Nephron progenitor cell (in vitro differentiated cells): ENCODE measurements at regions not wholly inside any gene's neighbourhood (a gene's known extent, or its start where the extent isn't known, plus 50 kb on each side); places are given as distances from the start of the nearest gene placed in this dataset.
"Not testable (repeated sequence)": the region's sequence is repeated elsewhere in the genome, so short reads cannot be mapped to it uniquely, and the experiment has no call there.

ENCODE experiments used
- DNase-seq: peaks from one replicate; pipeline ENCODE4 v3.0.0; 2021
- H3K27ac Mint-ChIP-seq: 2 replicates; pipeline ENCODE4 v1.8.0; 2021; ENCODE audit warnings: mild to moderate bottlenecking, moderate library complexity, mixed read lengths
- H3K27me3 Mint-ChIP-seq: 2 replicates; pipeline ENCODE4 v1.8.0; 2021; ENCODE audit warnings: mild to moderate bottlenecking, low read depth, mixed read lengths; ENCODE audit not compliant: poor library complexity
- H3K36me3 Mint-ChIP-seq: 2 replicates; pipeline ENCODE4 v1.8.0; 2021; ENCODE audit warnings: low read depth, mixed read lengths
- H3K4me1 Mint-ChIP-seq: 2 replicates; pipeline ENCODE4 v1.8.0; 2021; ENCODE audit warnings: mixed read lengths
- H3K4me3 Mint-ChIP-seq: 2 replicates; pipeline ENCODE4 v1.8.0; 2021; ENCODE audit warnings: mild to moderate bottlenecking, moderate library complexity, mixed read lengths
- H3K9me3 Mint-ChIP-seq: 2 replicates; pipeline ENCODE4 v1.8.0; 2021; ENCODE audit warnings: mild to moderate bottlenecking, moderate library complexity, mixed read lengths
- TF ChIP-seq, protein P1 (sequence below): fragments of 200-600 bp; sonication (generic); IDR thresholded peaks from 2 replicates; pipeline ENCODE4 v1.5.0; 2021; ENCODE audit warnings: antibody characterized with exemption

DNA sequence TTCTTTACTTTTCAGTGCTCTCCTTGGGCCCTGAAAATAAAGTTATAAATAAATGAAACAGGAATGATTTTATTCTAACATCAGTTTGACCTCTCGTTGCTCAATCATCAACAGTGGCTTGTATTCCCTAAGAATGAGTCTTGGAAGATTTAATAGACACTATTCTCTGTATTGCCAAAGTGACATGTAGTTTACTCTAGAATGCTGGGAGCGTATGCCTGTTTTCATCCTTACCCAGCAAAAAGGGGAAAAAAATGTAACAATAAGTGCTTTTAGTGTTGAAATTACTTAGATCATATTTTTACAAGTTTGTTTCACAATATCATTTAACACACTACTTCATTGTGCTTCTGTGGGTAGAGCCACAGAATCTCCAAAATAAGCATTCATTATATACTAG, 240.6 kb upstream of the CWC22 start:
- Mint-ChIP-seq H3K27ac (no peak overlapping the region), H3K4me3 (no peak overlapping the region), H3K4me1 (no peaks in the 10 kb centered on the region), H3K27me3 (no peaks in the 10 kb centered on the region), H3K9me3 (peaks cover 3% of the 10 kb centered on the region), H3K36me3 (no peaks in the 10 kb centered on the region)
- TF ChIP-seq, protein P1, sequence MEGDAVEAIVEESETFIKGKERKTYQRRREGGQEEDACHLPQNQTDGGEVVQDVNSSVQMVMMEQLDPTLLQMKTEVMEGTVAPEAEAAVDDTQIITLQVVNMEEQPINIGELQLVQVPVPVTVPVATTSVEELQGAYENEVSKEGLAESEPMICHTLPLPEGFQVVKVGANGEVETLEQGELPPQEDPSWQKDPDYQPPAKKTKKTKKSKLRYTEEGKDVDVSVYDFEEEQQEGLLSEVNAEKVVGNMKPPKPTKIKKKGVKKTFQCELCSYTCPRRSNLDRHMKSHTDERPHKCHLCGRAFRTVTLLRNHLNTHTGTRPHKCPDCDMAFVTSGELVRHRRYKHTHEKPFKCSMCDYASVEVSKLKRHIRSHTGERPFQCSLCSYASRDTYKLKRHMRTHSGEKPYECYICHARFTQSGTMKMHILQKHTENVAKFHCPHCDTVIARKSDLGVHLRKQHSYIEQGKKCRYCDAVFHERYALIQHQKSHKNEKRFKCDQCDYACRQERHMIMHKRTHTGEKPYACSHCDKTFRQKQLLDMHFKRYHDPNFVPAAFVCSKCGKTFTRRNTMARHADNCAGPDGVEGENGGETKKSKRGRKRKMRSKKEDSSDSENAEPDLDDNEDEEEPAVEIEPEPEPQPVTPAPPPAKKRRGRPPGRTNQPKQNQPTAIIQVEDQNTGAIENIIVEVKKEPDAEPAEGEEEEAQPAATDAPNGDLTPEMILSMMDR, result no peak
- DNase-seq, result no peak

DNA sequence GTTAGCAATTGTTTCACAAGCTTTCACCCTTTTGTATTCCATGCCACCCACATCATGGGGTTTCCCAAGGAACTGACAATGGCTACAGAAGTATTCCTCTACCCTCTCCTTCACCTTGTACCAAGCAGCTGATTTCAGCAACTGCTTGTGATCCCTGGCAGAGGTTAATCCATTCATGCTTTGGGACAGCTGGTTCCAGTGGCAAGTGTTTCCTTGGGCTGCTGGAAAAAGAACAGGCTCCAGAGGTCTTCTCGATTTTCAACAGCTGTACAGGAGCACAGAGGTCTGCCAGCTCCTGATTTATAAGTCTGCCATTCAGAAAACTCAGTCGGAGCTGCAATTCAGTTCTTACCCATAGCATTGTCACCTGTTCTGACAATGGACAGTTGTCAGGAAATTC, 239.2 kb upstream of the CWC22 start:
- H3K27me3 Mint-ChIP-seq, result no peaks in the 10 kb centered on the region
- no peak for DNase-seq
- no peaks in the 10 kb centered on the region for H3K9me3 Mint-ChIP-seq
- no peak overlapping the region for H3K4me3 Mint-ChIP-seq
- no peak overlapping the region for H3K27ac Mint-ChIP-seq
- H3K4me1 Mint-ChIP-seq, result no peaks in the 10 kb centered on the region
- H3K36me3 Mint-ChIP-seq, result no peaks in the 10 kb centered on the region
- TF ChIP-seq, protein P1, result no peak

DNA sequence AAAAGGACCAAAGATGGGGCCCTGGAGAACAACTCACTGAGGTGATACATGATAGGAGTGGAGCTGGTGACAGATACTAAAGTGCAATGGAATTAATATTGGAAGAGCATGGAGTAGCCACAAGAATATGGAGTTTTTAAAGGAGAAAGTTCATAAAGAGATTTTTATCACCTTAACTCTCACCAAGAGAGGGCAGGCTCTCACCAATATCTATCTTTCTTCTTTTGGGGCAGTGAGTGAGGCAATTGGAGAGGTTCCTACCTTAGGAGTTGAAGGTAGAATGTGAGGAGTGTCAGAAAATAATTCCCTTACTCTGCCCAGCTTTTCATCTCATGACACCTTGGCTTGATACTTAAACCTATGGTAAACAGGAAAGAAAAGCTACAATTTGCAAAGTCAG, 233.7 kb upstream of the CWC22 start:
- no peak overlapping the region for H3K4me3 Mint-ChIP-seq
- H3K4me1 Mint-ChIP-seq, result no peaks in the 10 kb centered on the region
- no peak for DNase-seq
- TF ChIP-seq, protein P1, result no peak
- no peaks in the 10 kb centered on the region for H3K36me3 Mint-ChIP-seq
- H3K27ac Mint-ChIP-seq, result no peak overlapping the region
- H3K27me3 Mint-ChIP-seq, result no peaks in the 10 kb centered on the region
- peaks cover 3% of the 10 kb centered on the region for H3K9me3 Mint-ChIP-seq

DNA sequence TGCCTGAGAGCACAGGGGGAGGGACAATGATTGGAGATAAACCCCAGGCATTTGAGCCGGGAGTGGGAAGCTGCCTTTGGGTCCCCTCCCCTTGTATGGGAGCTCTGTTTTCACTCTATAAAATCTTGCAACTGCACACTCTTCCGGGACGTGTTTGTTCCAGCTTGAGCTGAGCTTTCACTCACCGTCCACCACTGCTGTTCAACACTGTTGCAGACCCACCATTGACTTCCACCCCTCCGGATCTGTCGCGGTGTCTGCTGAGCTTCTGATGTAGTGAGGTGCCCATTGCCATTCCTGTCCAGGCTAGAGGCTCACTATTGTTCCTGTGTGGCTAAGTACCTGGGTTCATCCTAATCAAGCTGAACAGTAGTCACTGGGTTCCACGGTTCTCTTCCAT, 231.6 kb upstream of the CWC22 start:
- no peaks in the 10 kb centered on the region for H3K27me3 Mint-ChIP-seq
- no peak for DNase-seq
- H3K4me1 Mint-ChIP-seq, result no peaks in the 10 kb centered on the region
- H3K9me3 Mint-ChIP-seq, result peaks cover 3% of the 10 kb centered on the region
- no peaks in the 10 kb centered on the region for H3K36me3 Mint-ChIP-seq
- H3K27ac Mint-ChIP-seq, result no peak overlapping the region
- H3K4me3 Mint-ChIP-seq, result no peak overlapping the region
- TF ChIP-seq, protein P1, result no peak

DNA sequence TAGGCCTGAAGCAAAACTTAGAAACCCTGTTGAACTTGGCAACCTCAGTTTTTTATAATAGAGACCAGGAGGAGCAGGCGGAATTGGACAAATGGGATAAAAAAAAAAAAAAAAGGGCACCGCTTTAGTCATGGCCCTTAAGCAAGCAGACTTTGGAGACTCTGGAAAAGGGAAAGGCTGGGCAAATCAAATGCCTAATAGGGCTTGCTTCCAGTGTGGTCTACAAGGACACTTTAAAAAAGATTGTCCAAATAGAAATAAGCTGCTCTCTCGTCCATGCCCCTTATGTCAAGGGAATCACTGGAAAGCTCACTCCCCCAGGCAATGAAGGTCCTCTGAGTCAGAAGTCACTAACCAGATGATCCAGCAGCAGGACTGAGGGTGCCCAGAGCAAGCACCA, 229.0 kb upstream of the CWC22 start:
- not testable (repeated sequence) for H3K4me1 Mint-ChIP-seq, H3K36me3 Mint-ChIP-seq, H3K9me3 Mint-ChIP-seq, H3K27ac Mint-ChIP-seq, DNase-seq, H3K27me3 Mint-ChIP-seq, H3K4me3 Mint-ChIP-seq

DNA sequence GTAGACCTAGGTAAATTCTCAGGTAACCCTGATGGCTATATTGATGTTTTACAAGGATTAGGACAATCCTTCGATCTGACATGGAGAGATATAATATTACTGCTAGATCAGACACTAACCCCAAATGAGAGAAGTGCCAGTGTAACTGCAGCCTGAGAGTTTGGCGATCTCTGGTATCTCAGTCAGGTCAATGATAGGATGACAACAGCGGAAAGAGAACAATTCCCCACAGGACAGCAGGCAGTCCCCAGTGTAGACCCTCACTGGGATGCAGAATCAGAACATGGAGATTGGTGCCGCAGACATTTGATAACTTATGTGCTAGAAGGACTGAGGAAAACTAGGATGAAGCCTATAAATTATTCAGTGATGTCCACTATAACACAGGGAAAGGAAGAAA, 228.4 kb upstream of the CWC22 start:
- not testable (repeated sequence) for H3K27me3 Mint-ChIP-seq, H3K27ac Mint-ChIP-seq, H3K9me3 Mint-ChIP-seq, H3K4me3 Mint-ChIP-seq, DNase-seq, H3K36me3 Mint-ChIP-seq, H3K4me1 Mint-ChIP-seq

DNA sequence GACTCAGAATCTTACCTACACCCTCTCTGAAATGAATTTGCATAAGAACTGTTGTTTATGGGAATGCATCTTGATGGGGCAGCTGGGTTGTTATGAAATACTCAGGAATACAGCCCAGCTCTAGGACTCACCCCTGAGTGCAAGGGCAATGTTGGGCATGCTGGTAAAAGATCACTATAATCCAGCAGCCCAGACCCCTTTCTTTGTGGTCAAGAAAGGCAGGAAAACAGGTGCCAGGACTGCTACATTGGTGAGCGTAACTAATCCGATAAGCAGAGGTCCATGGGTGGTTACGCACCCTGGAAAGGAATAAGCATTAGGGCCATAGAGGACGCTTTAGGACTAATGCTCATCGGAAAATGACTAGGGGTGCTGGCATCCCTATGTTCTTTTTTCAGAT, 227.9 kb upstream of the CWC22 start:
- H3K9me3 Mint-ChIP-seq, DNase-seq, H3K36me3 Mint-ChIP-seq, H3K27me3 Mint-ChIP-seq, H3K4me1 Mint-ChIP-seq, H3K27ac Mint-ChIP-seq, H3K4me3 Mint-ChIP-seq: not testable (repeated sequence)

DNA sequence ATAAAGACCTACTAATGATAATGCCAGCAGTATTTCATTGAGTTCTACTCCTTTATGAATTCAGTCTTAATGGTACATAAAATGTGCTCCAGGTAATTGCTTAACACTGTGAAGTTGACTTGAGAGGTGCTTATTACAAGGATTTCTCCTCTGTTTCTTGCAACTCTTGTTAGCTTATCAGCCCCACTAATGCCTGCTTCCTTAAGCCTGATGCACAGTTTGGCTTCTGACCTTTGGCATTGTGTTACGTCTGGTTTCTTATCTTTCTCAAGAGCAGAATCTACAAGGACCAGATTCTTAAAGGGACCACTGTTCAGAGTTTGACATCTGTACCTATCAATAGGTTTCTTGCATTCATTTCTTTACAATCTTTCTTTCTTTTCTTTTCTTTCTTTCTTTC, 223.9 kb upstream of the CWC22 start:
- no peaks in the 10 kb centered on the region for H3K4me1 Mint-ChIP-seq
- no peak overlapping the region for H3K4me3 Mint-ChIP-seq
- H3K27me3 Mint-ChIP-seq, result no peaks in the 10 kb centered on the region
- TF ChIP-seq, protein P1, result no peak
- H3K27ac Mint-ChIP-seq, result no peak overlapping the region
- no peak for DNase-seq
- peaks cover 4% of the 10 kb centered on the region for H3K9me3 Mint-ChIP-seq
- no peaks in the 10 kb centered on the region for H3K36me3 Mint-ChIP-seq
